Cardiac muscle cell (in vitro differentiated cells and primary cell): ENCODE measurements at regions not wholly inside any gene's neighbourhood (a gene's known extent, or its start where the extent isn't known, plus 50 kb on each side); places are given as distances from the start of the nearest gene placed in this dataset.
"Not testable (repeated sequence)": the region's sequence is repeated elsewhere in the genome, so short reads cannot be mapped to it uniquely, and the experiment has no call there.

Experiments used
- DNase-seq, 2 donors: peaks; one replicate each; pipeline versions ENCODE4 v3.0.0 to v3.0.0-alpha.2; 2010 to 2017; ENCODE audit warnings: low read depth in 1 of 2, low spot score in 1 of 2
- H3K27ac ChIP-seq: fragments of 200-600 bp; sonication (generic); 2 replicates; pipeline ENCODE4 v1.5.1; 2016
- H3K27me3 ChIP-seq: fragments of 200-600 bp; sonication (generic); 2 replicates; pipeline ENCODE4 v1.6.0; 2016; ENCODE audit warnings: control low read depth
- H3K36me3 ChIP-seq: fragments of 200-600 bp; sonication (generic); 2 replicates; pipeline ENCODE4 v1.5.1; 2016; ENCODE audit warnings: control low read depth
- H3K4me1 ChIP-seq: fragments of 200-600 bp; sonication (generic); 2 replicates; pipeline ENCODE4 v1.8.1; 2017; ENCODE audit warnings: low read depth, mild to moderate bottlenecking, mixed run types
- H3K4me3 ChIP-seq: fragments of 200-600 bp; sonication (generic); 2 replicates; pipeline ENCODE4 v1.5.1; 2016; ENCODE audit warnings: mild to moderate bottlenecking
- H3K9me3 ChIP-seq: fragments of 200-600 bp; sonication (generic); 2 replicates; pipeline ENCODE4 v1.5.1; 2017; ENCODE audit warnings: low read depth, mild to moderate bottlenecking, control low read depth
- CTCF ChIP-seq: IDR thresholded peaks from 2 replicates; pipeline ENCODE4 v1.5.1; 2012; ENCODE audit warnings: low read depth, mild to moderate bottlenecking, low read length

GRCh38 chr4:26015133-26015651 lies 101.2 kb downstream of the SMIM20 start:
- H3K9me3 ChIP-seq = no peaks in the 10 kb centered on the region
- TF ChIP-seq CTCF = no peak
- no peak overlapping the region for H3K27ac ChIP-seq
- H3K36me3 ChIP-seq = no peaks in the 10 kb centered on the region
- peak in 1 of 2 donors; percentile 88 for DNase-seq
- H3K4me3 ChIP-seq = no peak overlapping the region
- H3K4me1 ChIP-seq = no peaks in the 10 kb centered on the region
- no peaks in the 10 kb centered on the region for H3K27me3 ChIP-seq

GRCh38 chr4:26015906-26016305 lies 101.9 kb downstream of the SMIM20 start:
- Histone ChIP-seq H3K36me3 (no peaks in the 10 kb centered on the region), H3K9me3 (no peaks in the 10 kb centered on the region), H3K27me3 (no peaks in the 10 kb centered on the region), H3K4me1 (no peaks in the 10 kb centered on the region), H3K27ac (no peak overlapping the region), H3K4me3 (no peak overlapping the region)
- DNase-seq = no peak
- no peak for TF ChIP-seq CTCF

- H3K36me3 ChIP-seq = no peaks in the 10 kb centered on the region
Observed at GRCh38 chr4:26017531-26017930, 103.5 kb downstream of the SMIM20 start.

GRCh38 chr4:26017961-26018700 lies 104.1 kb downstream of the SMIM20 start:
- DNase-seq, H3K27ac ChIP-seq, H3K27me3 ChIP-seq, H3K36me3 ChIP-seq, H3K4me1 ChIP-seq, H3K9me3 ChIP-seq, H3K4me3 ChIP-seq: not testable (repeated sequence)

More at GRCh38 chr4:26017531-26017930, 103.5 kb downstream of the SMIM20 start:
- Histone ChIP-seq H3K4me1 (no peaks in the 10 kb centered on the region), H3K27ac (no peak overlapping the region), H3K27me3 (no peaks in the 10 kb centered on the region), H3K9me3 (no peaks in the 10 kb centered on the region), H3K4me3 (no peak overlapping the region)
- TF ChIP-seq CTCF = no peak
- DNase-seq = no peak

GRCh38 chr4:26020083-26020668 lies 106.2 kb downstream of the SMIM20 start:
- DNase-seq = peak in 1 of 2 donors; percentile 82
- Histone ChIP-seq H3K9me3 (no peaks in the 10 kb centered on the region), H3K4me3 (no peak overlapping the region), H3K27ac (no peak overlapping the region), H3K36me3 (no peaks in the 10 kb centered on the region), H3K27me3 (no peaks in the 10 kb centered on the region), H3K4me1 (no peaks in the 10 kb centered on the region)
- TF ChIP-seq CTCF = no peak

- TF ChIP-seq CTCF = no peak
- Histone ChIP-seq H3K4me3 (no peak overlapping the region), H3K27me3 (no peaks in the 10 kb centered on the region), H3K36me3 (no peaks in the 10 kb centered on the region), H3K4me1 (no peaks in the 10 kb centered on the region), H3K9me3 (no peaks in the 10 kb centered on the region), H3K27ac (no peak overlapping the region)
- DNase-seq = peak in 1 of 2 donors; percentile 43
Observed at GRCh38 chr4:26020881-26021280, 106.9 kb downstream of the SMIM20 start.
